GM23338 (cell line): ENCODE measurements at regions not wholly inside any gene's neighbourhood (a gene's known extent, or its start where the extent isn't known, plus 50 kb on each side); places are given as distances from the start of the nearest gene placed in this dataset.

ENCODE experiments used
- ATAC-seq: fragments of 200-7000 bp; cut with Tn5 transposase; 3 replicates; pipeline ENCODE4 v1.9.1; 2020
- DNase-seq: peaks from one replicate; pipeline ENCODE4 v3.0.0-alpha.2; 2015; ENCODE audit warnings: low spot score
- H2AFZ ChIP-seq: fragments of 200-600 bp; sonication (generic); 2 replicates; pipeline ENCODE4 v1.8.0; 2016; ENCODE audit warnings: antibody characterized with exemption, mild to moderate bottlenecking, moderate library complexity
- H3F3A ChIP-seq: fragments of 200-600 bp; sonication (generic); replicated peaks from 2 replicates; pipeline ENCODE4 v1.8.0; 2017; ENCODE audit warnings: antibody characterized with exemption, mixed run types, low read depth
- H3K27ac ChIP-seq: fragments of 200-600 bp; sonication (generic); 2 replicates; pipeline ENCODE4 v1.6.1; 2016; ENCODE audit warnings: low read depth
- H3K27me3 ChIP-seq: fragments of 200-600 bp; sonication (generic); 2 replicates; pipeline ENCODE4 v1.8.0; 2016; ENCODE audit warnings: mild to moderate bottlenecking, mixed run types, moderate library complexity; ENCODE audit not compliant: insufficient read depth
- H3K36me3 ChIP-seq: fragments of 200-600 bp; sonication (generic); 2 replicates; pipeline ENCODE4 v1.8.0; 2016; ENCODE audit warnings: mild to moderate bottlenecking; ENCODE audit not compliant: insufficient read depth
- H3K4me1 ChIP-seq: fragments of 200-600 bp; sonication (generic); 2 replicates; pipeline ENCODE4 v1.8.0; 2016; ENCODE audit warnings: mild to moderate bottlenecking, moderate library complexity; ENCODE audit not compliant: insufficient read depth
- H3K4me2 ChIP-seq: fragments of 200-600 bp; sonication (generic); 2 replicates; pipeline ENCODE4 v1.7.1; 2017; ENCODE audit warnings: mixed run types
- H3K4me3 ChIP-seq: fragments of 200-600 bp; sonication (generic); 2 replicates; pipeline ENCODE4 v1.6.1; 2016; ENCODE audit warnings: mixed run types
- H3K79me2 ChIP-seq: fragments of 200-600 bp; sonication (generic); replicated peaks from 2 replicates; pipeline ENCODE4 v1.8.0; 2017; ENCODE audit warnings: mild to moderate bottlenecking; ENCODE audit not compliant: insufficient read depth
- H3K9me2 ChIP-seq: fragments of 200-600 bp; sonication (generic); 2 replicates; pipeline ENCODE4 v1.8.0; 2017; ENCODE audit not compliant: insufficient read depth
- H4K20me1 ChIP-seq: fragments of 200-600 bp; sonication (generic); replicated peaks from 2 replicates; pipeline ENCODE4 v1.8.0; 2017; ENCODE audit warnings: mild to moderate bottlenecking; ENCODE audit not compliant: insufficient read depth
- H3K27ac Mint-ChIP-seq: 2 replicates; pipeline ENCODE4 v1.8.0; 2020; ENCODE audit warnings: inconsistent platforms, mild to moderate bottlenecking, moderate library complexity, mixed read lengths
- H3K27me3 Mint-ChIP-seq: 3 replicates; pipeline ENCODE4 v1.8.0; 2022; ENCODE audit warnings: low read depth, mild to moderate bottlenecking, moderate library complexity, mixed read lengths, inconsistent platforms; ENCODE audit not compliant: insufficient read depth, poor library complexity
- H3K36me3 Mint-ChIP-seq: 3 replicates; pipeline ENCODE4 v1.8.0; 2021; ENCODE audit warnings: low read depth, mild to moderate bottlenecking, inconsistent platforms, moderate library complexity, mixed read lengths
- H3K4me1 Mint-ChIP-seq: 3 replicates; pipeline ENCODE4 v1.8.0; 2020; ENCODE audit warnings: mild to moderate bottlenecking, inconsistent platforms, mixed read lengths
- H3K4me3 Mint-ChIP-seq: 3 replicates; pipeline ENCODE4 v1.8.0; 2021; ENCODE audit warnings: moderate library complexity, mild to moderate bottlenecking, inconsistent platforms, mixed read lengths
- H3K9me3 Mint-ChIP-seq: 3 replicates; pipeline ENCODE4 v1.8.0; 2020; ENCODE audit warnings: moderate library complexity, mild to moderate bottlenecking, inconsistent platforms, mixed read lengths
- CREB1 ChIP-seq: fragments of 250-450 bp; sonication (Bioruptor Pico); IDR thresholded peaks from 2 replicates; pipeline ENCODE4 v1.5.0; 2020; ENCODE audit warnings: low read depth, mild to moderate bottlenecking, moderate library complexity
- CTCF ChIP-seq, 2 experiments: fragments of 200-600 bp in 1 of 2; sonication (generic) in 1 of 2; conservative IDR thresholded peaks; 2 replicates each; pipeline versions ENCODE4 v1.5.1 to v1.6.1; 2016 to 2017; ENCODE audit warnings: antibody characterized with exemption in 2 of 2, low read depth in 2 of 2, mild to moderate bottlenecking in 2 of 2, moderate library complexity in 1 of 2
- ETS1 ChIP-seq: IDR thresholded peaks from 2 replicates; pipeline ENCODE4 v1.6.1; 2016; ENCODE audit warnings: antibody characterized with exemption
- EZH2 ChIP-seq: fragments of 200-600 bp; sonication (generic); IDR thresholded peaks from one replicate; pipeline ENCODE4 v1.8.0; 2017; ENCODE audit warnings: antibody characterized with exemption, mild to moderate bottlenecking, low read depth; ENCODE audit not compliant: unreplicated experiment
- EZH2phosphoT487 ChIP-seq: fragments of 200-600 bp; sonication (generic); IDR thresholded peaks from one replicate; pipeline ENCODE4 v1.8.1; 2018; ENCODE audit warnings: antibody characterized with exemption; ENCODE audit not compliant: unreplicated experiment
- JUNB ChIP-seq: IDR thresholded peaks from one replicate; pipeline ENCODE4 v1.6.1; 2016; ENCODE audit warnings: antibody characterized with exemption; ENCODE audit not compliant: unreplicated experiment
- NANOG ChIP-seq: IDR thresholded peaks from 2 replicates; pipeline ENCODE4 v1.6.1; 2016; ENCODE audit warnings: antibody characterized with exemption, borderline replicate concordance
- POLR2AphosphoS5 ChIP-seq: IDR thresholded peaks from 2 replicates; pipeline ENCODE4 v1.6.1; 2016; ENCODE audit warnings: antibody characterized with exemption, low read depth
- STAT1 ChIP-seq: IDR thresholded peaks from one replicate; pipeline ENCODE4 v1.6.1; 2016; ENCODE audit warnings: antibody characterized with exemption; ENCODE audit not compliant: unreplicated experiment
- ZNF114 ChIP-seq: fragments of 250-450 bp; sonication (Bioruptor Pico); IDR thresholded peaks from 2 replicates; pipeline ENCODE4 v1.5.0; 2020; ENCODE audit warnings: mild to moderate bottlenecking, moderate library complexity
- ZNF331 ChIP-seq: fragments of 250-450 bp; sonication (Bioruptor Pico); IDR thresholded peaks from 2 replicates; pipeline ENCODE4 v1.5.0; 2020; ENCODE audit warnings: low read depth, mild to moderate bottlenecking, moderate library complexity
- TF ChIP-seq, protein P1 (sequence below): IDR thresholded peaks from one replicate; pipeline ENCODE4 v1.6.1; 2018; ENCODE audit warnings: antibody characterized with exemption; ENCODE audit not compliant: unreplicated experiment

DNA sequence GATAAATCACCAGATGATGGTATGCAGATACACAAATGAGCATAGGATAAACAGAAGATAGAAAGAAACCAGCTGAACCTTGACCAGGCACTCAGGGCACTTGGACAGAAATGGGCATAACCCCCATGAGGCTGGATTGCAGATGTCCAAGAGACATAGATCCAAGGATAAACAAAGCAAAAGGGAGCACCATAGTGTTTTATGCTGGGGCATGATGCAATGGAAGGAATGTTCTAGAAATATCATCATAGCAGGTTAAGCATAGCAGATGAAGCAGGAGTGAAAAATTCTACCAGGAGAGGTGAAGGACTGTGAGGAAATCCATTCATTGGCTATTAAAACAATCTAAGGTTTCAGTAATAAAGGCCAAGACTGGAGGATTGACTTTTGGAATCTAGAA, 70.5 kb upstream of the TES start (continued):
- TF ChIP-seq ETS1 = no peak
- TF ChIP-seq, protein P1, sequence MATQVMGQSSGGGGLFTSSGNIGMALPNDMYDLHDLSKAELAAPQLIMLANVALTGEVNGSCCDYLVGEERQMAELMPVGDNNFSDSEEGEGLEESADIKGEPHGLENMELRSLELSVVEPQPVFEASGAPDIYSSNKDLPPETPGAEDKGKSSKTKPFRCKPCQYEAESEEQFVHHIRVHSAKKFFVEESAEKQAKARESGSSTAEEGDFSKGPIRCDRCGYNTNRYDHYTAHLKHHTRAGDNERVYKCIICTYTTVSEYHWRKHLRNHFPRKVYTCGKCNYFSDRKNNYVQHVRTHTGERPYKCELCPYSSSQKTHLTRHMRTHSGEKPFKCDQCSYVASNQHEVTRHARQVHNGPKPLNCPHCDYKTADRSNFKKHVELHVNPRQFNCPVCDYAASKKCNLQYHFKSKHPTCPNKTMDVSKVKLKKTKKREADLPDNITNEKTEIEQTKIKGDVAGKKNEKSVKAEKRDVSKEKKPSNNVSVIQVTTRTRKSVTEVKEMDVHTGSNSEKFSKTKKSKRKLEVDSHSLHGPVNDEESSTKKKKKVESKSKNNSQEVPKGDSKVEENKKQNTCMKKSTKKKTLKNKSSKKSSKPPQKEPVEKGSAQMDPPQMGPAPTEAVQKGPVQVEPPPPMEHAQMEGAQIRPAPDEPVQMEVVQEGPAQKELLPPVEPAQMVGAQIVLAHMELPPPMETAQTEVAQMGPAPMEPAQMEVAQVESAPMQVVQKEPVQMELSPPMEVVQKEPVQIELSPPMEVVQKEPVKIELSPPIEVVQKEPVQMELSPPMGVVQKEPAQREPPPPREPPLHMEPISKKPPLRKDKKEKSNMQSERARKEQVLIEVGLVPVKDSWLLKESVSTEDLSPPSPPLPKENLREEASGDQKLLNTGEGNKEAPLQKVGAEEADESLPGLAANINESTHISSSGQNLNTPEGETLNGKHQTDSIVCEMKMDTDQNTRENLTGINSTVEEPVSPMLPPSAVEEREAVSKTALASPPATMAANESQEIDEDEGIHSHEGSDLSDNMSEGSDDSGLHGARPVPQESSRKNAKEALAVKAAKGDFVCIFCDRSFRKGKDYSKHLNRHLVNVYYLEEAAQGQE = no peak
- TF ChIP-seq EZH2phosphoT487 = no peak
- TF ChIP-seq NANOG = no peak
- TF ChIP-seq CREB1 (CRISPR knock-in tag) = no peak
- TF ChIP-seq EZH2 = no peak

GRCh38 chr7:116142374-116142773, 68.0 kb upstream of the TES start:
- no peaks in the 10 kb centered on the region for H3K4me1 Mint-ChIP-seq
- H2AFZ ChIP-seq = 0 out of 2 replicates have a peak overlapping the region, but pooled peaks have one; percentile 67

More at GRCh38 chr7:116142374-116142773, 68.0 kb upstream of the TES start:
- H3K4me1 ChIP-seq = no peaks in the 10 kb centered on the region
- TF ChIP-seq EZH2phosphoT487 (no peak), NANOG (no peak), CREB1 (CRISPR knock-in tag) (no peak), ZNF114 (CRISPR knock-in tag) (no peak), POLR2AphosphoS5 (no peak), ZNF331 (CRISPR knock-in tag) (no peak), STAT1 (no peak), JUNB (no peak), CTCF (conservative IDR thresholded peaks at IDR 0.05; ENCODE audit: low read depth in 2 of 2) (no peak), EZH2 (no peak), ETS1 (no peak)
- H3K4me3 Mint-ChIP-seq = no peak overlapping the region
- no peaks in the 10 kb centered on the region for H4K20me1 ChIP-seq
- H3K27me3 ChIP-seq = no peaks in the 10 kb centered on the region
- ATAC-seq (no peak), DNase-seq (no peak)
- H3K36me3 Mint-ChIP-seq = no peaks in the 10 kb centered on the region
- no peaks in the 10 kb centered on the region for H3K36me3 ChIP-seq
- no peaks in the 10 kb centered on the region for H3K9me3 Mint-ChIP-seq
- no peak overlapping the region for H3K27ac Mint-ChIP-seq
- no peaks in the 10 kb centered on the region for H3F3A ChIP-seq
- H3K27me3 Mint-ChIP-seq = no peaks in the 10 kb centered on the region
- no peaks in the 10 kb centered on the region for H3K9me2 ChIP-seq
- H3K79me2 ChIP-seq = no peaks in the 10 kb centered on the region
- no peak overlapping the region for H3K4me3 ChIP-seq
- no peak overlapping the region for H3K4me2 ChIP-seq
- no peak overlapping the region for H3K27ac ChIP-seq
